Mammary epithelial cell (primary cell): ENCODE measurements at regions not wholly inside any gene's neighbourhood (a gene's known extent, or its start where the extent isn't known, plus 50 kb on each side); places are given as distances from the start of the nearest gene placed in this dataset.

Source experiments
- CTCF ChIP-seq, 2 donors: IDR thresholded peaks in 1 of 2; conservative IDR thresholded peaks in 1 of 2; 2 replicates each; pipeline ENCODE4 v1.5.1; 2011 to 2012; ENCODE audit warnings: inconsistent platforms in 2 of 2, low read length in 2 of 2, mild to moderate bottlenecking in 2 of 2, control low read depth in 1 of 2, low read depth in 1 of 2; ENCODE audit not compliant: insufficient read depth in 1 of 2; ENCODE audit errors: extremely low read depth in 1 of 2
- EZH2 ChIP-seq: IDR thresholded peaks from 2 replicates; pipeline ENCODE4 v1.6.1; 2012; ENCODE audit warnings: low read length, inconsistent platforms, borderline replicate concordance

GRCh38 chr10:120271696-120272095 is 185.3 kb upstream of the PLPP4 start:
- no peak for TF ChIP-seq CTCF (conservative IDR thresholded peaks at IDR 0.05 in 1 of 2, IDR thresholded peaks at IDR 0.05 in 1 of 2; ENCODE audit: extremely low read depth in 1 of 2, insufficient read depth in 1 of 2, low read depth in 1 of 2, low read length in 2 of 2)
- no peak for TF ChIP-seq EZH2
